H9 (cell line): ENCODE measurements at regions not wholly inside any gene's neighbourhood (a gene's known extent, or its start where the extent isn't known, plus 50 kb on each side); places are given as distances from the start of the nearest gene placed in this dataset.

Experiments used
- DNase-seq: peaks from one replicate; pipeline ENCODE4 v3.0.0-alpha.2; 2017
- H2AFZ ChIP-seq: one replicate; pipeline ENCODE4 v1.6.1; 2013; ENCODE audit warnings: mild to moderate bottlenecking, low read length, control low read depth, moderate library complexity
- H2AK5ac ChIP-seq: 2 replicates; pipeline ENCODE4 v1.6.1; 2013; ENCODE audit warnings: low read length, control low read depth, mixed read lengths; ENCODE audit not compliant: insufficient read length
- H2BK120ac ChIP-seq: one replicate; pipeline ENCODE4 v1.6.1; 2013; ENCODE audit warnings: low read depth, mild to moderate bottlenecking, low read length, control low read depth, inconsistent platforms; ENCODE audit not compliant: poor library complexity, severe bottlenecking
- H2BK12ac ChIP-seq: 2 replicates; pipeline ENCODE4 v1.6.1; 2013; ENCODE audit warnings: low read length, control low read depth, mixed read lengths, low read depth; ENCODE audit not compliant: insufficient read length
- H2BK15ac ChIP-seq: 2 replicates; pipeline ENCODE4 v1.6.1; 2013; ENCODE audit warnings: low read depth, low read length, control low read depth
- H2BK20ac ChIP-seq: one replicate; pipeline ENCODE4 v1.6.1; 2013; ENCODE audit warnings: low read depth, mild to moderate bottlenecking, low read length, control low read depth, inconsistent platforms; ENCODE audit not compliant: poor library complexity, severe bottlenecking
- H2BK5ac ChIP-seq: 2 replicates; pipeline ENCODE4 v1.6.1; 2013; ENCODE audit warnings: low read length, control low read depth, mixed read lengths; ENCODE audit not compliant: insufficient read length
- H3K14ac ChIP-seq: 2 replicates; pipeline ENCODE4 v1.6.1; 2013; ENCODE audit warnings: low read length, control low read depth; ENCODE audit not compliant: insufficient read depth
- H3K18ac ChIP-seq: 2 replicates; pipeline ENCODE4 v1.6.1; 2013; ENCODE audit warnings: low read depth, mild to moderate bottlenecking, mixed read lengths, low read length, control low read depth; ENCODE audit not compliant: insufficient read length
- H3K23ac ChIP-seq: 2 replicates; pipeline ENCODE4 v1.6.1; 2013; ENCODE audit warnings: low read length, control low read depth, mixed read lengths, low read depth; ENCODE audit not compliant: insufficient read length
- H3K23me2 ChIP-seq: 2 replicates; pipeline ENCODE4 v1.6.1; 2013; ENCODE audit warnings: low read depth, mild to moderate bottlenecking, mixed read lengths, low read length, control low read depth; ENCODE audit not compliant: insufficient read length, poor library complexity, severe bottlenecking
- H3K27ac ChIP-seq: 2 replicates; pipeline ENCODE4 v1.5.1; 2013; ENCODE audit warnings: low read length, control low read depth, mixed read lengths, low read depth; ENCODE audit not compliant: insufficient read length
- H3K27me3 ChIP-seq: 2 replicates; pipeline ENCODE4 v1.6.1; 2013; ENCODE audit warnings: low read length, control low read depth, inconsistent platforms; ENCODE audit not compliant: insufficient read depth
- H3K4ac ChIP-seq: 2 replicates; pipeline ENCODE4 v1.6.1; 2013; ENCODE audit warnings: low read depth, mild to moderate bottlenecking, control low read depth, inconsistent platforms, low read length, moderate library complexity
- H3K4me1 ChIP-seq: 2 replicates; pipeline ENCODE4 v1.6.1; 2013; ENCODE audit warnings: low read length, control low read depth, inconsistent platforms; ENCODE audit not compliant: insufficient read depth
- H3K4me2 ChIP-seq: 2 replicates; pipeline ENCODE4 v1.6.1; 2013; ENCODE audit warnings: low read length, control low read depth, mixed read lengths; ENCODE audit not compliant: insufficient read length, insufficient read depth
- H3K56ac ChIP-seq: 2 replicates; pipeline ENCODE4 v1.6.1; 2013; ENCODE audit warnings: low read depth, mild to moderate bottlenecking, mixed read lengths, low read length, control low read depth; ENCODE audit not compliant: insufficient read length
- H3K79me1 ChIP-seq: 2 replicates; pipeline ENCODE4 v1.6.1; 2013; ENCODE audit warnings: low read depth, mild to moderate bottlenecking, moderate library complexity, low read length, control low read depth, inconsistent platforms; ENCODE audit not compliant: insufficient read depth, poor library complexity, severe bottlenecking
- H3K79me2 ChIP-seq: 2 replicates; pipeline ENCODE4 v1.6.1; 2013; ENCODE audit warnings: low read length, control low read depth, inconsistent platforms; ENCODE audit not compliant: insufficient read depth
- H3K9ac ChIP-seq: 2 replicates; pipeline ENCODE4 v1.6.1; 2013; ENCODE audit warnings: low read length, control low read depth, mixed read lengths; ENCODE audit not compliant: insufficient read length; ENCODE audit errors: extremely low read depth
- H3K9me3 ChIP-seq: one replicate; pipeline ENCODE4 v1.6.1; 2013; ENCODE audit warnings: low read depth, low read length, inconsistent platforms; ENCODE audit not compliant: control insufficient read depth
- H3T11ph ChIP-seq: one replicate; pipeline ENCODE4 v1.6.1; 2013; ENCODE audit warnings: mild to moderate bottlenecking, low read length, control low read depth, inconsistent platforms
- H4K20me1 ChIP-seq: one replicate; pipeline ENCODE4 v1.6.1; 2013; ENCODE audit not compliant: control insufficient read depth, insufficient read length, insufficient read depth
- H4K5ac ChIP-seq: 2 replicates; pipeline ENCODE4 v1.6.1; 2013; ENCODE audit warnings: low read depth, mild to moderate bottlenecking, mixed read lengths, low read length, control low read depth; ENCODE audit not compliant: insufficient read length
- H4K8ac ChIP-seq: replicated peaks from 2 replicates; pipeline ENCODE4 v1.6.1; 2013; ENCODE audit warnings: low read length, control low read depth, mixed read lengths, low read depth; ENCODE audit not compliant: insufficient read length
- H4K91ac ChIP-seq: 2 replicates; pipeline ENCODE4 v1.6.1; 2013; ENCODE audit warnings: low read depth, mild to moderate bottlenecking, moderate library complexity, mixed read lengths, low read length, control low read depth; ENCODE audit not compliant: insufficient read length
- H3K27ac Mint-ChIP-seq, 3 experiments: 2 replicates in 2 of 3; 3 replicates in 1 of 3; pipeline ENCODE4 v1.8.0; 2020 to 2021; ENCODE audit warnings: mixed read lengths in 3 of 3, mild to moderate bottlenecking in 1 of 3, moderate library complexity in 1 of 3
- H3K27me3 Mint-ChIP-seq: 2 replicates; pipeline ENCODE4 v1.8.0; 2021; ENCODE audit warnings: low read depth, mild to moderate bottlenecking, moderate library complexity, mixed read lengths
- H3K36me3 Mint-ChIP-seq, 3 experiments: 2 replicates in 2 of 3; 3 replicates in 1 of 3; pipeline ENCODE4 v1.8.0; 2020 to 2021; ENCODE audit warnings: low read depth in 3 of 3, mixed read lengths in 3 of 3; ENCODE audit not compliant: insufficient read depth in 1 of 3
- H3K4me1 Mint-ChIP-seq, 2 experiments: 2 replicates each; pipeline ENCODE4 v1.8.0; 2020; ENCODE audit warnings: mixed read lengths in 2 of 2
- H3K4me3 Mint-ChIP-seq, 2 experiments: 2 replicates in 1 of 2; 3 replicates in 1 of 2; pipeline ENCODE4 v1.8.0; 2020 to 2021; ENCODE audit warnings: mild to moderate bottlenecking in 2 of 2, mixed read lengths in 2 of 2, moderate library complexity in 1 of 2
- H3K9me3 Mint-ChIP-seq, 2 experiments: 2 replicates in 1 of 2; 3 replicates in 1 of 2; pipeline ENCODE4 v1.8.0; 2020; ENCODE audit warnings: mild to moderate bottlenecking in 2 of 2, mixed read lengths in 2 of 2, moderate library complexity in 1 of 2
- CTCF ChIP-seq: fragments of 200-600 bp; sonication (generic); conservative IDR thresholded peaks from 3 replicates; pipeline ENCODE4 v1.8.0; 2021; ENCODE audit warnings: antibody characterized with exemption, mild to moderate bottlenecking
- WGBS: extraction: QIAGEN DNeasy Blood & Tissue Kit; methylation state at CpG from one replicate; pipeline ENCODE4 v1.1.7; 2013; ENCODE audit warnings: missing lambda C conversion rate, low lambda C conversion rate, mixed read lengths; ENCODE audit not compliant: insufficient read length; ENCODE audit errors: extremely low coverage; 5-methylcytosine and 5-hydroxymethylcytosine counted together

DNA sequence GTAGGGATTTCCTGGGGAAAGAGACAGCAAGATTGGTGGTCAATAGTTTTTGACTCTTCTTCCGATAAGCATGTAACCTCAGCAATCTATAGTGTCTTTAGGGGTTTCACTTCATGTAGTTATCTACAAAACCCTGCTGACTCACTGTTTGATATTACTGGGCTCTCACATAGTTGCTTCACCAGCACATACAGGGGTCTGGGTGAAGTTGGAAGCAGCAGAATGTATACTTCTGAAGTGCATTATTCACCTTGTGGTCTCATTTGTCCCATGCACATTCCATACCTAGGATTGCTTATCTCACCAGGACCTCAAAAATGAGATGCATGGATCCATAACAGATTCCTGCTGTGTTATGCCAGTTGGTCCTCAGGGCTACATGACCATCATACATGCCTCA is 280.0 kb downstream of the LRIG3 start:
- no peak for TF ChIP-seq CTCF
- H3K9me3 Mint-ChIP-seq: peaks cover 0 to 3% of the 10 kb centered on the region in 2 experiments; a peak in 3 of 5 replicates
- Histone ChIP-seq H3K18ac (no peak overlapping the region), H2AK5ac (no peak overlapping the region), H3K9me3 (no peaks in the 10 kb centered on the region), H3K27me3 (no peaks in the 10 kb centered on the region), H3K23ac (no peak overlapping the region), H2BK5ac (no peak overlapping the region), H3K4ac (no peak overlapping the region), H2BK20ac (no peak overlapping the region), H2AFZ (no peak overlapping the region), H2BK12ac (no peak overlapping the region), H3K79me2 (no peaks in the 10 kb centered on the region), H3K27ac (no peak overlapping the region), H4K8ac (no peak overlapping the region), H3K9ac (no peak overlapping the region), H4K5ac (no peak overlapping the region), H2BK15ac (no peak overlapping the region), H3K4me2 (no peak overlapping the region), H3K4me1 (no peaks in the 10 kb centered on the region), H3K14ac (no peak overlapping the region), H4K91ac (no peak overlapping the region), H3K23me2 (no peaks in the 10 kb centered on the region), H3T11ph (no peak overlapping the region), H3K56ac (no peak overlapping the region), H4K20me1 (no peaks in the 10 kb centered on the region), H3K79me1 (no peaks in the 10 kb centered on the region), H2BK120ac (no peak overlapping the region)
- H3K4me3 Mint-ChIP-seq: no peak overlapping the region
- H3K4me1 Mint-ChIP-seq: 0 out of 4 replicates have a peak, but pooled peaks cover 0 to 3% of the 10 kb centered on the region in 2 experiments
- DNase-seq: no peak
- peaks cover 0 to 5% (median 0%) of the 10 kb centered on the region in 3 experiments; a peak in 3 of 7 replicates for H3K36me3 Mint-ChIP-seq
- WGBS: no CpG with 5 or more reads among the region's 1 CpG
- no peaks in the 10 kb centered on the region for H3K27me3 Mint-ChIP-seq
- H3K27ac Mint-ChIP-seq: no peak overlapping the region
